ENCODE measurements at regions not wholly inside any gene's neighbourhood (a gene's known extent, or its start where the extent isn't known, plus 50 kb on each side); places are given as distances from the start of the nearest gene placed in this dataset.

- DNase-seq (ENCODE audit: low spot score): no peak
These were observed 71.3 kb upstream of the STXBP5 start for GRCh38 chr6:147132889-147133288.

GRCh38 chr6:147133669-147134068 lies 70.5 kb upstream of the STXBP5 start:
- DNase-seq (ENCODE audit: low spot score): no peak

- DNase-seq (ENCODE audit: low spot score): no peak
These were observed 69.0 kb upstream of the STXBP5 start for GRCh38 chr6:147135211-147135681.

GRCh38 chr6:147136057-147136456 lies 68.2 kb upstream of the STXBP5 start:
- no peak for DNase-seq (ENCODE audit: low spot score)

- no peak for DNase-seq (ENCODE audit: low spot score)
These were observed 66.2 kb upstream of the STXBP5 start for GRCh38 chr6:147137986-147138385.

GRCh38 chr6:147138835-147139234 lies 65.4 kb upstream of the STXBP5 start:
- DNase-seq (ENCODE audit: low spot score): no peak

- DNase-seq (ENCODE audit: low spot score): no peak
These were observed 62.4 kb upstream of the STXBP5 start for GRCh38 chr6:147141711-147142308.

- DNase-seq (ENCODE audit: low spot score): no peak
These were observed 61.5 kb upstream of the STXBP5 start for GRCh38 chr6:147142684-147143245.

- DNase-seq (ENCODE audit: low spot score): no peak
These were observed 55.1 kb upstream of the STXBP5 start for GRCh38 chr6:147149092-147149491.

- DNase-seq (ENCODE audit: low spot score): no peak
These were observed 54.4 kb upstream of the STXBP5 start for GRCh38 chr6:147149826-147150225.

- DNase-seq (ENCODE audit: low spot score): no peak
These were observed 53.9 kb upstream of the STXBP5 start for GRCh38 chr6:147150293-147150692.
